ENCODE measurements at regions not wholly inside any gene's neighbourhood (a gene's known extent, or its start where the extent isn't known, plus 50 kb on each side); places are given as distances from the start of the nearest gene placed in this dataset.

GRCh38 chr1:229784834-229785233 lies 158.8 kb downstream of the URB2 start:
- no peaks in the 10 kb centered on the region for H3K9me3 ChIP-seq (ENCODE audit: low read length)
- H3K4me2 ChIP-seq (ENCODE audit: low read length), result no peak overlapping the region
- H3F3A ChIP-seq (ENCODE audit: insufficient read depth, low read length, poor library complexity, severe bottlenecking), result no peaks in the 10 kb centered on the region
- no peaks in the 10 kb centered on the region for H3K79me2 ChIP-seq (replicated peaks; ENCODE audit: insufficient read depth, low read length)
- no peaks in the 10 kb centered on the region for H3K9me2 ChIP-seq (ENCODE audit: insufficient read depth, low read length)
- H3K27ac ChIP-seq (ENCODE audit: low read length), result no peak overlapping the region
- H3K36me3 ChIP-seq (ENCODE audit: insufficient read depth, low read length), result no peaks in the 10 kb centered on the region
- TF ChIP-seq RAD21 (conservative IDR thresholded peaks at IDR 0.05) (no peak), CTCF (IDR thresholded peaks at IDR 0.05; ENCODE audit: poor library complexity, severe bottlenecking) (no peak), POLR2AphosphoS5 (IDR thresholded peaks at IDR 0.05) (no peak), SMC3 (conservative IDR thresholded peaks at IDR 0.05; ENCODE audit: poor library complexity) (no peak), REST (IDR thresholded peaks at IDR 0.05; ENCODE audit: borderline replicate concordance) (no peak)
- no peaks in the 10 kb centered on the region for H3K27me3 ChIP-seq (ENCODE audit: insufficient read depth, low read depth, low read length)
- H4K20me1 ChIP-seq (ENCODE audit: insufficient read depth), result no peaks in the 10 kb centered on the region
- H3K4me3 ChIP-seq (ENCODE audit: low read length), result no peak overlapping the region
- H3K9ac ChIP-seq (ENCODE audit: low read length), result no peak overlapping the region
- no peak overlapping the region for H2AFZ ChIP-seq (ENCODE audit: low read depth, low read length)

GRCh38 chr1:229786974-229787610 lies 161.0 kb downstream of the URB2 start:
- no peaks in the 10 kb centered on the region for H3K36me3 ChIP-seq (ENCODE audit: insufficient read depth, low read length)
- no peaks in the 10 kb centered on the region for H3K9me2 ChIP-seq (ENCODE audit: insufficient read depth, low read length)

More at GRCh38 chr1:229786974-229787610, 161.0 kb downstream of the URB2 start:
- H3K27me3 ChIP-seq (ENCODE audit: insufficient read depth, low read depth, low read length), result no peaks in the 10 kb centered on the region
- H4K20me1 ChIP-seq (ENCODE audit: insufficient read depth), result no peaks in the 10 kb centered on the region
- H3K4me2 ChIP-seq (ENCODE audit: low read length), result no peak overlapping the region
- no peak overlapping the region for H3K9ac ChIP-seq (ENCODE audit: low read length)
- no peaks in the 10 kb centered on the region for H3F3A ChIP-seq (ENCODE audit: insufficient read depth, low read length, poor library complexity, severe bottlenecking)
- H3K4me3 ChIP-seq (ENCODE audit: low read length), result no peak overlapping the region
- no peak overlapping the region for H2AFZ ChIP-seq (ENCODE audit: low read depth, low read length)
- H3K9me3 ChIP-seq (ENCODE audit: low read length), result no peaks in the 10 kb centered on the region
- TF ChIP-seq REST (IDR thresholded peaks at IDR 0.05; ENCODE audit: borderline replicate concordance), result no peak
- no peak for TF ChIP-seq EZH2 (IDR thresholded peaks at IDR 0.05; ENCODE audit: borderline replicate concordance, insufficient read depth, low read length, poor library complexity, severe bottlenecking)
- TF ChIP-seq POLR2AphosphoS5 (IDR thresholded peaks at IDR 0.05), result no peak
- no peak for TF ChIP-seq RAD21 (conservative IDR thresholded peaks at IDR 0.05)
- no peak for TF ChIP-seq SMC3 (conservative IDR thresholded peaks at IDR 0.05; ENCODE audit: poor library complexity)
- no peak for TF ChIP-seq EP300 (conservative IDR thresholded peaks at IDR 0.05; ENCODE audit: poor library complexity, severe bottlenecking)
- TF ChIP-seq TAF1 (IDR thresholded peaks at IDR 0.05; ENCODE audit: low read depth), result no peak
- TF ChIP-seq MXI1 (conservative IDR thresholded peaks at IDR 0.05; ENCODE audit: poor library complexity, severe bottlenecking), result no peak
- no peaks in the 10 kb centered on the region for H3K79me2 ChIP-seq (replicated peaks; ENCODE audit: insufficient read depth, low read length)
- no peak overlapping the region for H3K27ac ChIP-seq (ENCODE audit: low read length)
